Liver (tissue), 7 donors: ENCODE measurements at regions not wholly inside any gene's neighbourhood (a gene's known extent, or its start where the extent isn't known, plus 50 kb on each side); places are given as distances from the start of the nearest gene placed in this dataset.
A peak's percentile ranks its signal among the peaks of the same experiment; 100 is the strongest.

ENCODE experiments used
- DNase-seq: peaks from one replicate; pipeline ENCODE4 v3.0.0-alpha.2; 2017; ENCODE audit warnings: low spot score
- H3K27ac ChIP-seq, 2 donors: one replicate each; pipeline ENCODE4 v1.7.0; 2013; ENCODE audit warnings: inconsistent platforms in 2 of 2, low read length in 2 of 2, control low read depth in 1 of 2, low read depth in 1 of 2, mild to moderate bottlenecking in 1 of 2
- H3K27me3 ChIP-seq, 4 donors: one replicate each; pipeline versions ENCODE4 v1.6.1 to v1.7.0; 2013; ENCODE audit warnings: low read length in 3 of 4, inconsistent platforms in 1 of 4, mild to moderate bottlenecking in 1 of 4, moderate library complexity in 1 of 4; ENCODE audit not compliant: control insufficient read depth in 4 of 4, insufficient read depth in 4 of 4
- H3K36me3 ChIP-seq, 4 donors: one replicate each; pipeline versions ENCODE4 v1.6.1 to v1.7.0; 2013; ENCODE audit warnings: low read length in 3 of 4, mild to moderate bottlenecking in 3 of 4, low read depth in 1 of 4, moderate library complexity in 1 of 4; ENCODE audit not compliant: control insufficient read depth in 4 of 4, insufficient read depth in 3 of 4
- H3K4me1 ChIP-seq, 4 donors: one replicate each; pipeline versions ENCODE4 v1.6.1 to v1.7.0; 2013; ENCODE audit warnings: low read length in 3 of 4, mild to moderate bottlenecking in 3 of 4, moderate library complexity in 1 of 4; ENCODE audit not compliant: control insufficient read depth in 4 of 4, insufficient read depth in 4 of 4
- H3K4me3 ChIP-seq, 3 donors: one replicate each; pipeline versions ENCODE4 v1.6.1 to v1.7.0; 2013; ENCODE audit warnings: low read length in 3 of 3, control low read depth in 1 of 3, low read depth in 1 of 3, mild to moderate bottlenecking in 1 of 3
- H3K9ac ChIP-seq, 2 donors: one replicate each; pipeline ENCODE4 v1.7.0; 2013; ENCODE audit warnings: low read length in 2 of 2, mild to moderate bottlenecking in 2 of 2, moderate library complexity in 2 of 2, control low read depth in 1 of 2, low read depth in 1 of 2
- H3K9me3 ChIP-seq, 4 donors: one replicate each; pipeline versions ENCODE4 v1.6.1 to v1.7.0; 2013; ENCODE audit warnings: low read length in 3 of 4; ENCODE audit not compliant: control insufficient read depth in 4 of 4
- ATF3 ChIP-seq: IDR thresholded peaks from 2 replicates; pipeline ENCODE4 v1.6.1; 2016; ENCODE audit warnings: antibody characterized with exemption
- EGR1 ChIP-seq, 2 donors: IDR thresholded peaks; 2 replicates each; pipeline ENCODE4 v1.6.1; 2016 to 2018; ENCODE audit warnings: antibody characterized with exemption in 2 of 2, low read depth in 2 of 2
- FOXA1 ChIP-seq: IDR thresholded peaks from 2 replicates; pipeline ENCODE4 v1.6.1; 2016; ENCODE audit warnings: antibody characterized with exemption
- GABPA ChIP-seq, 2 donors: IDR thresholded peaks in 1 of 2; conservative IDR thresholded peaks in 1 of 2; 2 replicates each; pipeline ENCODE4 v1.6.1; 2016; ENCODE audit warnings: antibody characterized with exemption in 2 of 2, mild to moderate bottlenecking in 1 of 2, moderate library complexity in 1 of 2
- HNF4A ChIP-seq, 2 donors: conservative IDR thresholded peaks; 2 replicates each; pipeline ENCODE4 v1.6.1; 2016; ENCODE audit warnings: antibody characterized with exemption in 2 of 2, mild to moderate bottlenecking in 2 of 2
- JUND ChIP-seq, 2 donors: IDR thresholded peaks; 2 replicates each; pipeline ENCODE4 v1.6.1; 2016; ENCODE audit warnings: antibody characterized with exemption in 2 of 2
- RAD21 ChIP-seq, 2 donors: IDR thresholded peaks; 2 replicates each; pipeline ENCODE4 v1.6.1; 2016; ENCODE audit warnings: antibody characterized with exemption in 2 of 2, mild to moderate bottlenecking in 2 of 2
- REST ChIP-seq: IDR thresholded peaks from 2 replicates; pipeline ENCODE4 v1.6.1; 2016; ENCODE audit warnings: antibody characterized with exemption, mild to moderate bottlenecking
- RXRA ChIP-seq, 2 donors: IDR thresholded peaks; 2 replicates each; pipeline ENCODE4 v1.6.1; 2017 to 2018; ENCODE audit warnings: antibody characterized with exemption in 2 of 2, mild to moderate bottlenecking in 1 of 2
- SP1 ChIP-seq: IDR thresholded peaks from 2 replicates; pipeline ENCODE4 v1.6.1; 2018; ENCODE audit warnings: antibody characterized with exemption, mild to moderate bottlenecking
- TAF1 ChIP-seq: conservative IDR thresholded peaks from 2 replicates; pipeline ENCODE4 v1.6.1; 2016; ENCODE audit warnings: antibody characterized with exemption, mild to moderate bottlenecking
- WGBS: extraction: QIAGEN DNeasy Blood & Tissue Kit; methylation state at CpG from one replicate; pipeline ENCODE4 v1.1.7; 2013; 5-methylcytosine and 5-hydroxymethylcytosine counted together
- TF ChIP-seq, protein P1 (sequence below): IDR thresholded peaks from 2 replicates; pipeline ENCODE4 v1.6.1; 2016; ENCODE audit warnings: antibody characterized with exemption
- TF ChIP-seq, protein P2 (sequence below): IDR thresholded peaks from 2 replicates; pipeline ENCODE4 v1.6.1; 2016; ENCODE audit warnings: antibody characterized with exemption
- donor health status: healthy.
- donor health status: healthy.
- donor health status: healthy.
- donor health status: healthy.

- 46% methylated on average over 3 of the region's 3 CpGs for WGBS
- no peak for DNase-seq
These were observed 153.7 kb downstream of the TUSC7 start for GRCh38 chr3:116863270-116863770.

GRCh38 chr3:116863822-116864589 is 154.4 kb downstream of the TUSC7 start:
- H3K27ac ChIP-seq: no peak overlapping the region
- H3K4me3 ChIP-seq: no peak overlapping the region
- peaks cover 0 to 3% (median 2%) of the 10 kb centered on the region in 4 donors for H3K27me3 ChIP-seq
- no peaks in the 10 kb centered on the region for H3K9me3 ChIP-seq
- H3K4me1 ChIP-seq: no peaks in the 10 kb centered on the region
- 10% methylated on average over 16 of the region's 16 CpGs for WGBS
- H3K36me3 ChIP-seq: no peaks in the 10 kb centered on the region
- TF ChIP-seq, protein P1, sequence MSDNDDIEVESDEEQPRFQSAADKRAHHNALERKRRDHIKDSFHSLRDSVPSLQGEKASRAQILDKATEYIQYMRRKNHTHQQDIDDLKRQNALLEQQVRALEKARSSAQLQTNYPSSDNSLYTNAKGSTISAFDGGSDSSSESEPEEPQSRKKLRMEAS: no peak
- TF ChIP-seq GABPA (IDR thresholded peaks at IDR 0.05 in 1 of 2, conservative IDR thresholded peaks at IDR 0.05 in 1 of 2) (no peak), RAD21 (IDR thresholded peaks at IDR 0.05) (peak; percentile 46 to 56)
- DNase-seq: no peak
- H3K9ac ChIP-seq: no peak overlapping the region

More at GRCh38 chr3:116863270-116863770, 153.7 kb downstream of the TUSC7 start:
- Histone ChIP-seq H3K9me3 (no peaks in the 10 kb centered on the region), H3K4me1 (no peaks in the 10 kb centered on the region), H3K36me3 (no peaks in the 10 kb centered on the region), H3K27me3 (peaks cover 0 to 3% (median 2%) of the 10 kb centered on the region in 4 donors), H3K9ac (no peak overlapping the region), H3K27ac (no peak overlapping the region), H3K4me3 (no peak overlapping the region)
- TF ChIP-seq EGR1 (IDR thresholded peaks at IDR 0.05; ENCODE audit: low read depth in 2 of 2): no peak

- Histone ChIP-seq H3K9ac (no peak overlapping the region), H3K4me1 (no peaks in the 10 kb centered on the region), H3K27me3 (peaks cover 0 to 3% (median 2%) of the 10 kb centered on the region in 4 donors), H3K9me3 (no peaks in the 10 kb centered on the region), H3K27ac (no peak overlapping the region), H3K36me3 (no peaks in the 10 kb centered on the region), H3K4me3 (no peak overlapping the region)
- 27% methylated on average over 7 of the region's 7 CpGs for WGBS
- TF ChIP-seq RAD21 (IDR thresholded peaks at IDR 0.05) (no peak), JUND (IDR thresholded peaks at IDR 0.05) (no peak), FOXA1 (no peak), SP1 (no peak), HNF4A (conservative IDR thresholded peaks at IDR 0.05) (no peak), REST (no peak), ATF3 (no peak), GABPA (IDR thresholded peaks at IDR 0.05 in 1 of 2, conservative IDR thresholded peaks at IDR 0.05 in 1 of 2) (no peak), RXRA (IDR thresholded peaks at IDR 0.05) (no peak), TAF1 (no peak)
- TF ChIP-seq, protein P2, sequence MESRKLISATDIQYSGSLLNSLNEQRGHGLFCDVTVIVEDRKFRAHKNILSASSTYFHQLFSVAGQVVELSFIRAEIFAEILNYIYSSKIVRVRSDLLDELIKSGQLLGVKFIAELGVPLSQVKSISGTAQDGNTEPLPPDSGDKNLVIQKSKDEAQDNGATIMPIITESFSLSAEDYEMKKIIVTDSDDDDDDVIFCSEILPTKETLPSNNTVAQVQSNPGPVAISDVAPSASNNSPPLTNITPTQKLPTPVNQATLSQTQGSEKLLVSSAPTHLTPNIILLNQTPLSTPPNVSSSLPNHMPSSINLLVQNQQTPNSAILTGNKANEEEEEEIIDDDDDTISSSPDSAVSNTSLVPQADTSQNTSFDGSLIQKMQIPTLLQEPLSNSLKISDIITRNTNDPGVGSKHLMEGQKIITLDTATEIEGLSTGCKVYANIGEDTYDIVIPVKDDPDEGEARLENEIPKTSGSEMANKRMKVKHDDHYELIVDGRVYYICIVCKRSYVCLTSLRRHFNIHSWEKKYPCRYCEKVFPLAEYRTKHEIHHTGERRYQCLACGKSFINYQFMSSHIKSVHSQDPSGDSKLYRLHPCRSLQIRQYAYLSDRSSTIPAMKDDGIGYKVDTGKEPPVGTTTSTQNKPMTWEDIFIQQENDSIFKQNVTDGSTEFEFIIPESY: no peak
- TF ChIP-seq, protein P1: no peak
- DNase-seq: no peak
These were observed 155.0 kb downstream of the TUSC7 start for GRCh38 chr3:116864590-116864927.
